ENCODE measurements at regions not wholly inside any gene's neighbourhood (a gene's known extent, or its start where the extent isn't known, plus 50 kb on each side); places are given as distances from the start of the nearest gene placed in this dataset.
"Not testable (repeated sequence)": the region's sequence is repeated elsewhere in the genome, so short reads cannot be mapped to it uniquely, and the experiment has no call there.

- H3K4me3 ChIP-seq; H3K27ac ChIP-seq; H3K9me3 ChIP-seq; ATAC-seq; H3K27me3 ChIP-seq; H3K4me1 ChIP-seq; intact Hi-C loops (cut with DNase I); DNase-seq; H3K36me3 ChIP-seq; FAIRE-seq: not testable (repeated sequence)
- 30 to 33% methylated on average over 1 of the region's 1 CpG for WGBS, 2 donors
Observed at GRCh38 chr16:16742573-16742972, 363.6 kb downstream of the NPIPA7 start.

GRCh38 chr16:16754992-16755667 is 376.2 kb downstream of the NPIPA7 start:
- H3K36me3 ChIP-seq; H3K27me3 ChIP-seq; H3K4me3 ChIP-seq; H3K4me1 ChIP-seq; intact Hi-C loops (cut with DNase I); H3K9me3 ChIP-seq; DNase-seq; ATAC-seq; FAIRE-seq; H3K27ac ChIP-seq: not testable (repeated sequence)
- 78 to 84% methylated on average over 1 of the region's 5 CpGs for WGBS, 2 donors

- H3K4me1 ChIP-seq: no peaks in the 10 kb centered on the region
- H3K27ac ChIP-seq: no peak overlapping the region
- H3K9me3 ChIP-seq: no peaks in the 10 kb centered on the region
- ATAC-seq (no peak), DNase-seq (no peak), FAIRE-seq (no peak)
- WGBS, 2 donors: 56 to 73% methylated on average over 4 of the region's 4 CpGs
- no peak overlapping the region for H3K4me3 ChIP-seq
- no peaks in the 10 kb centered on the region for H3K36me3 ChIP-seq
- intact Hi-C loops (cut with DNase I): no loop called here
- no peak for TF ChIP-seq CTCF (IDR thresholded peaks at IDR 0.05)
- no peaks in the 10 kb centered on the region for H3K27me3 ChIP-seq
Observed at GRCh38 chr16:16763449-16763848, 384.5 kb downstream of the NPIPA7 start.

- FAIRE-seq; H3K9me3 ChIP-seq; ATAC-seq; DNase-seq; H3K27ac ChIP-seq; H3K27me3 ChIP-seq; intact Hi-C loops (cut with DNase I); H3K36me3 ChIP-seq; H3K4me1 ChIP-seq; H3K4me3 ChIP-seq: not testable (repeated sequence)
- 67 to 100% methylated on average over 1 of the region's 1 CpG for WGBS, 2 donors
Observed at GRCh38 chr16:16770717-16771116, 391.8 kb downstream of the NPIPA7 start.

- WGBS, 2 donors: 14 to 18% methylated on average over 5 of the region's 5 CpGs
- no peak for ATAC-seq
- no peak for FAIRE-seq
- no peak for DNase-seq
- Histone ChIP-seq H3K36me3 (no peaks in the 10 kb centered on the region), H3K27ac (no peak overlapping the region), H3K4me1 (no peaks in the 10 kb centered on the region), H3K9me3 (no peaks in the 10 kb centered on the region), H3K27me3 (peaks cover 0 to 5% (median 0%) of the 10 kb centered on the region in 4 donors), H3K4me3 (no peak overlapping the region)
- intact Hi-C loops (cut with DNase I): no loop called here
- no peak for TF ChIP-seq CTCF (IDR thresholded peaks at IDR 0.05)
Observed at GRCh38 chr16:16774389-16774788, 395.4 kb downstream of the NPIPA7 start.

- ATAC-seq: no peak
- no peak for DNase-seq
- H3K4me3 ChIP-seq: no peak overlapping the region
- H3K27ac ChIP-seq: no peak overlapping the region
- FAIRE-seq: no peak
- no peaks in the 10 kb centered on the region for H3K4me1 ChIP-seq
- H3K9me3 ChIP-seq: no peaks in the 10 kb centered on the region
- no peaks in the 10 kb centered on the region for H3K36me3 ChIP-seq
- H3K27me3 ChIP-seq: peaks cover 0 to 5% (median 0%) of the 10 kb centered on the region in 4 donors
- WGBS, 2 donors: 75 to 86% methylated on average over 1 of the region's 1 CpG
- no peak for TF ChIP-seq CTCF (IDR thresholded peaks at IDR 0.05)
- intact Hi-C loops (cut with DNase I): no loop called here
Observed at GRCh38 chr16:16778332-16778731, 399.4 kb downstream of the NPIPA7 start.

Data from pancreas (tissue), 10 donors.